ENCODE measurements at regions not wholly inside any gene's neighbourhood (a gene's known extent, or its start where the extent isn't known, plus 50 kb on each side); places are given as distances from the start of the nearest gene placed in this dataset.

DNA sequence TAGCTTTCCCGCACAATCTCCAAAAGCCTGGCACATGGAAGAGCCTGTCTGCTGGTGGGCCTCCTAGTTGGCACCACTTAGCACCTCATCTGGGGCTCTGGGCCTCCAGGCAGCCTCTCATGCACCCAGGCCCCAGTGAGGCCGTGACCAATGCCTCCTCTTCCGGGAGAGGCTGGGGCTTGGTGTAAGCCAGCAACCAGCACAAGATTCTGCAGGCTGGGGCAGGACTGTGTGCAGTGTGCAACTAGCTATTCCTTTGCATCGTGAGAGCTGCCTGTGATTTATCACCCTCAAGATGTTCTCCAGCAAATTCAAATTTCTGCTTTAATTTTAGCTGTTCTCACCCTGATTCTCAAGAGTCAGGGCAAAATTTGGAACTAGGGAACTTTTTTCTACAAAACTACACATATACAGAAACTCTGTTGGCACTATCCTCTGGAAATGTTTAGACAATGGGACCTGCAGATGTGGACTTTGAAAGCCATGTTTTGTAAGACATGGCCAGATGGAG lies 603.7 kb upstream of the MKI67 start:
- Histone ChIP-seq H3K27ac (ENCODE audit: low read length) (no peak overlapping the region), H3K79me2 (ENCODE audit: low read length) (no peaks in the 10 kb centered on the region), H3K36me3 (ENCODE audit: low read depth, low read length) (no peaks in the 10 kb centered on the region), H4K20me1 (ENCODE audit: low read length) (no peaks in the 10 kb centered on the region), H3K4me1 (ENCODE audit: insufficient read depth, low read length) (no peaks in the 10 kb centered on the region), H3K9me2 (replicated peaks; ENCODE audit: low read length) (no peaks in the 10 kb centered on the region), H3K4me3 (ENCODE audit: low read length) (no peak overlapping the region), H3K9me3 (ENCODE audit: low read length) (no peaks in the 10 kb centered on the region), H3K9ac (ENCODE audit: low read length) (no peak overlapping the region), H2AFZ (ENCODE audit: low read length) (no peak overlapping the region), H3F3A (ENCODE audit: low read length, unreplicated experiment) (no peaks in the 10 kb centered on the region), H3K27me3 (ENCODE audit: low read length) (peaks cover 8% of the 10 kb centered on the region; the same call in 1 of the 2 replicates), H3K4me2 (ENCODE audit: low read length) (no peak overlapping the region)
- ATAC-seq (no peak), DNase-seq (no peak)
- intact Hi-C loops (cut with micrococcal nuclease): no loop called here
- no peak for TF ChIP-seq EZH2 (IDR thresholded peaks at IDR 0.05; ENCODE audit: low read length, unreplicated experiment)
- TF ChIP-seq EZH2phosphoT487 (IDR thresholded peaks at IDR 0.05; ENCODE audit: borderline replicate concordance, low read length): no peak
- TF ChIP-seq, protein P1, sequence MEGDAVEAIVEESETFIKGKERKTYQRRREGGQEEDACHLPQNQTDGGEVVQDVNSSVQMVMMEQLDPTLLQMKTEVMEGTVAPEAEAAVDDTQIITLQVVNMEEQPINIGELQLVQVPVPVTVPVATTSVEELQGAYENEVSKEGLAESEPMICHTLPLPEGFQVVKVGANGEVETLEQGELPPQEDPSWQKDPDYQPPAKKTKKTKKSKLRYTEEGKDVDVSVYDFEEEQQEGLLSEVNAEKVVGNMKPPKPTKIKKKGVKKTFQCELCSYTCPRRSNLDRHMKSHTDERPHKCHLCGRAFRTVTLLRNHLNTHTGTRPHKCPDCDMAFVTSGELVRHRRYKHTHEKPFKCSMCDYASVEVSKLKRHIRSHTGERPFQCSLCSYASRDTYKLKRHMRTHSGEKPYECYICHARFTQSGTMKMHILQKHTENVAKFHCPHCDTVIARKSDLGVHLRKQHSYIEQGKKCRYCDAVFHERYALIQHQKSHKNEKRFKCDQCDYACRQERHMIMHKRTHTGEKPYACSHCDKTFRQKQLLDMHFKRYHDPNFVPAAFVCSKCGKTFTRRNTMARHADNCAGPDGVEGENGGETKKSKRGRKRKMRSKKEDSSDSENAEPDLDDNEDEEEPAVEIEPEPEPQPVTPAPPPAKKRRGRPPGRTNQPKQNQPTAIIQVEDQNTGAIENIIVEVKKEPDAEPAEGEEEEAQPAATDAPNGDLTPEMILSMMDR (conservative IDR thresholded peaks at IDR 0.05; ENCODE audit: low read depth, low read length): no peak
- POLR2A ChIA-PET (ENCODE audit: unreplicated experiment): no interaction called here
- no TSS peak for BruUV-seq (replicated peaks)
- CTCF ChIA-PET: no interaction called here

DNA sequence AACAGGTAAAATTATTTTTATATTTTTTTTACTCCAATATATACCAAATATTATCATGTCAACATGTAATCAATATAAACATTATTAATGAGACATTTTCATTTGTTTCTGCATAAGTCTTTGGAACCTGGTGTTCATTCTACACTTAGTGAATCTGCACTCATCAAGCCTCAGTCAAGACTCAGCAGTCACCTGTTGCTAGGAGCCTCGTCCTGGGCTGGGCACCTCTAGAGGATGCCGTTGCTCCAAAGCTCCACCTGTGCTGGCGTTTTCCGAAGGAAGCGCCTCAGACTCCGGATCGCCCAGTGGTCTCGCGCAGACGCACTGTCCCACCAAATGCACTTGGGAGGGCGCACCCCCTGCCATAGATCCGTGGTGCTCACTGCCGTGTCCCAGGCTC lies 604.7 kb upstream of the MKI67 start:
- H3K9me3 ChIP-seq (ENCODE audit: low read length): no peaks in the 10 kb centered on the region
- no TSS peak for BruUV-seq (replicated peaks)
- peaks cover 15% of the 10 kb centered on the region; the same call in 1 of the 2 replicates for H3K27me3 ChIP-seq (ENCODE audit: low read length)
- H3K4me3 ChIP-seq (ENCODE audit: low read length): no peak overlapping the region
- TF ChIP-seq EZH2 (IDR thresholded peaks at IDR 0.05; ENCODE audit: low read length, unreplicated experiment) (no peak), EZH2phosphoT487 (IDR thresholded peaks at IDR 0.05; ENCODE audit: borderline replicate concordance, low read length) (no peak)
- TF ChIP-seq, protein P1 (conservative IDR thresholded peaks at IDR 0.05; ENCODE audit: low read depth, low read length): no peak
- H3K27ac ChIP-seq (ENCODE audit: low read length): no peak overlapping the region
- H3K79me2 ChIP-seq (ENCODE audit: low read length): no peaks in the 10 kb centered on the region
- DNase-seq: no peak
- no peak overlapping the region for H3K9ac ChIP-seq (ENCODE audit: low read length)
- POLR2A ChIA-PET (ENCODE audit: unreplicated experiment): no interaction called here
- intact Hi-C loops (cut with micrococcal nuclease): no loop called here
- no peak overlapping the region for H3K4me2 ChIP-seq (ENCODE audit: low read length)
- no peaks in the 10 kb centered on the region for H4K20me1 ChIP-seq (ENCODE audit: low read length)
- no peak overlapping the region for H2AFZ ChIP-seq (ENCODE audit: low read length)
- H3K36me3 ChIP-seq (ENCODE audit: low read depth, low read length): no peaks in the 10 kb centered on the region
- no peaks in the 10 kb centered on the region for H3F3A ChIP-seq (ENCODE audit: low read length, unreplicated experiment)
- no peaks in the 10 kb centered on the region for H3K9me2 ChIP-seq (replicated peaks; ENCODE audit: low read length)
- CTCF ChIA-PET: no interaction called here
- no peaks in the 10 kb centered on the region for H3K4me1 ChIP-seq (ENCODE audit: insufficient read depth, low read length)
- no peak for ATAC-seq

DNA sequence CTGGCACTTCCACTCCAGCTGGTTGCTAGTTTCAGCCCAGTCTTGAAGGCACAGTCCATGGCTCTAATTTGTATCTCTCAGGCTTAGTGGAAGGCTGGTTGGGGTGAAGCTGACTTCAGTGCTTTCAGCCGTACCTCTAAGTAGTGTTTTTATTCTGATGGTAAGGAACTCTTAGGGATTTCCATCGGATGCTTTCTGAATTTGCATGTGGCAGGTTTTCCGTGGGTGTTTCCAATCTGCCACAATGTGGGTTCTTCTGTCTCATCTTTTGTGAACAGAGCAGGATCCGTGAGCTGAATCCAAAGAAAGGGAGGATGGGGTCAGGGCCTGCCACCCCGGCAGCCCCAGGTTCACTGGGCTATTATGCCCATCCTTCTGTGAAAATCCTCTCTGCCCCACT lies 607.9 kb upstream of the MKI67 start:
- TF ChIP-seq EZH2phosphoT487 (IDR thresholded peaks at IDR 0.05; ENCODE audit: borderline replicate concordance, low read length) (no peak), EZH2 (IDR thresholded peaks at IDR 0.05; ENCODE audit: low read length, unreplicated experiment) (no peak)
- TF ChIP-seq, protein P1 (conservative IDR thresholded peaks at IDR 0.05; ENCODE audit: low read depth, low read length): no peak
- intact Hi-C loops (cut with micrococcal nuclease): no loop called here
- H3K9ac ChIP-seq (ENCODE audit: low read length): no peak overlapping the region
- DNase-seq (no peak), ATAC-seq (no peak)
- H3K9me3 ChIP-seq (ENCODE audit: low read length): no peaks in the 10 kb centered on the region
- H3K4me2 ChIP-seq (ENCODE audit: low read length): no peak overlapping the region
- BruUV-seq (replicated peaks): no TSS peak
- H3F3A ChIP-seq (ENCODE audit: low read length, unreplicated experiment): no peaks in the 10 kb centered on the region
- no peak overlapping the region for H3K27ac ChIP-seq (ENCODE audit: low read length)
- no peak overlapping the region for H3K4me3 ChIP-seq (ENCODE audit: low read length)
- H3K9me2 ChIP-seq (replicated peaks; ENCODE audit: low read length): no peaks in the 10 kb centered on the region
- H3K27me3 ChIP-seq (ENCODE audit: low read length): peaks cover 39% of the 10 kb centered on the region
- CTCF ChIA-PET: no interaction called here
- H3K79me2 ChIP-seq (ENCODE audit: low read length): no peaks in the 10 kb centered on the region
- H3K4me1 ChIP-seq (ENCODE audit: insufficient read depth, low read length): no peaks in the 10 kb centered on the region
- H4K20me1 ChIP-seq (ENCODE audit: low read length): no peaks in the 10 kb centered on the region
- POLR2A ChIA-PET (ENCODE audit: unreplicated experiment): no interaction called here
- no peaks in the 10 kb centered on the region for H3K36me3 ChIP-seq (ENCODE audit: low read depth, low read length)
- H2AFZ ChIP-seq (ENCODE audit: low read length): no peak overlapping the region

Data from PC-3 (cell line).